ENCODE measurements at regions not wholly inside any gene's neighbourhood (a gene's known extent, or its start where the extent isn't known, plus 50 kb on each side); places are given as distances from the start of the nearest gene placed in this dataset.

GRCh38 chr2:220504938-220505503, 877.6 kb downstream of the SLC4A3 start:
- TF ChIP-seq POLR2A (IDR thresholded peaks at IDR 0.05) = no peak
- TF ChIP-seq, protein P1, sequence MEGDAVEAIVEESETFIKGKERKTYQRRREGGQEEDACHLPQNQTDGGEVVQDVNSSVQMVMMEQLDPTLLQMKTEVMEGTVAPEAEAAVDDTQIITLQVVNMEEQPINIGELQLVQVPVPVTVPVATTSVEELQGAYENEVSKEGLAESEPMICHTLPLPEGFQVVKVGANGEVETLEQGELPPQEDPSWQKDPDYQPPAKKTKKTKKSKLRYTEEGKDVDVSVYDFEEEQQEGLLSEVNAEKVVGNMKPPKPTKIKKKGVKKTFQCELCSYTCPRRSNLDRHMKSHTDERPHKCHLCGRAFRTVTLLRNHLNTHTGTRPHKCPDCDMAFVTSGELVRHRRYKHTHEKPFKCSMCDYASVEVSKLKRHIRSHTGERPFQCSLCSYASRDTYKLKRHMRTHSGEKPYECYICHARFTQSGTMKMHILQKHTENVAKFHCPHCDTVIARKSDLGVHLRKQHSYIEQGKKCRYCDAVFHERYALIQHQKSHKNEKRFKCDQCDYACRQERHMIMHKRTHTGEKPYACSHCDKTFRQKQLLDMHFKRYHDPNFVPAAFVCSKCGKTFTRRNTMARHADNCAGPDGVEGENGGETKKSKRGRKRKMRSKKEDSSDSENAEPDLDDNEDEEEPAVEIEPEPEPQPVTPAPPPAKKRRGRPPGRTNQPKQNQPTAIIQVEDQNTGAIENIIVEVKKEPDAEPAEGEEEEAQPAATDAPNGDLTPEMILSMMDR (IDR thresholded peaks at IDR 0.05) = no peak
- Histone ChIP-seq H3K27ac (no peak overlapping the region), H3K4me3 (no peak overlapping the region), H3K4me1 (no peaks in the 10 kb centered on the region), H3K27me3 (no peaks in the 10 kb centered on the region), H3K36me3 (no peaks in the 10 kb centered on the region), H3K9me3 (no peaks in the 10 kb centered on the region)
- no peak for DNase-seq
- intact Hi-C loops (cut with DNase I; ENCODE audit: low total_unique reads) = no loop called here

DNA sequence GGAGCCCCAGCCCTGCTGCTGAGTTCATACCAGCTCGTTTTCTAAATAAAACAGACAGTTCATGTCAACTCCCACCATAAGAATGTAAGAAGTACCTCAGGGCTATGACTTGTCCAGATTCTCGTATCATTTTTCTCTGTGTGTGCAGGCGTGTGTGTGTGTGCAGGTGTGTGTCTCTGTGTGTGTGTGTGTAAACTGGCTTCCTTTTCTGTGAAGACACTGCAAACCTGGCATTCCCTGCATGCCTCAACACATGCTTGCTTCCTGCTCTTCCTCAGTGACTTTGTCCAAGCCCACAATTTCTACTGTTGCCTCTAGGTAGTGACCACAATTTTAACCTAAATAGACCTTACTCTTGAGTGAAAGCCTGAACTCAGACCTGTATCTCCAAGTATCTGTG, 879.0 kb downstream of the SLC4A3 start:
- Histone ChIP-seq H3K36me3 (no peaks in the 10 kb centered on the region), H3K27me3 (no peaks in the 10 kb centered on the region), H3K27ac (no peak overlapping the region), H3K9me3 (no peaks in the 10 kb centered on the region), H3K4me3 (no peak overlapping the region), H3K4me1 (no peaks in the 10 kb centered on the region)
- no peak for DNase-seq
- intact Hi-C loops (cut with DNase I; ENCODE audit: low total_unique reads) = no loop called here
- TF ChIP-seq, protein P1 (IDR thresholded peaks at IDR 0.05) = no peak
- no peak for TF ChIP-seq POLR2A (IDR thresholded peaks at IDR 0.05)

GRCh38 chr2:220509096-220509757, 881.8 kb downstream of the SLC4A3 start:
- intact Hi-C loops (cut with DNase I; ENCODE audit: low total_unique reads) = no loop called here
- DNase-seq = no peak
- Histone ChIP-seq H3K4me3 (no peak overlapping the region), H3K36me3 (no peaks in the 10 kb centered on the region), H3K4me1 (no peaks in the 10 kb centered on the region), H3K27me3 (no peaks in the 10 kb centered on the region), H3K27ac (no peak overlapping the region), H3K9me3 (no peaks in the 10 kb centered on the region)
- no peak for TF ChIP-seq POLR2A (IDR thresholded peaks at IDR 0.05)
- TF ChIP-seq, protein P1 (IDR thresholded peaks at IDR 0.05) = no peak

GRCh38 chr2:220509966-220510365, 882.5 kb downstream of the SLC4A3 start:
- no peaks in the 10 kb centered on the region for H3K4me1 ChIP-seq
- no peaks in the 10 kb centered on the region for H3K27me3 ChIP-seq
- no peaks in the 10 kb centered on the region for H3K36me3 ChIP-seq
- no peaks in the 10 kb centered on the region for H3K9me3 ChIP-seq
- no peak overlapping the region for H3K27ac ChIP-seq
- TF ChIP-seq POLR2A (IDR thresholded peaks at IDR 0.05) = no peak
- TF ChIP-seq, protein P1 (IDR thresholded peaks at IDR 0.05) = no peak
- DNase-seq = no peak
- no peak overlapping the region for H3K4me3 ChIP-seq
- intact Hi-C loops (cut with DNase I; ENCODE audit: low total_unique reads) = no loop called here

GRCh38 chr2:220510668-220511067, 883.2 kb downstream of the SLC4A3 start:
- no peak overlapping the region for H3K27ac ChIP-seq
- intact Hi-C loops (cut with DNase I; ENCODE audit: low total_unique reads) = no loop called here
- no peaks in the 10 kb centered on the region for H3K4me1 ChIP-seq

More at GRCh38 chr2:220510668-220511067, 883.2 kb downstream of the SLC4A3 start:
- H3K4me3 ChIP-seq = no peak overlapping the region
- DNase-seq = no peak
- TF ChIP-seq, protein P1 (IDR thresholded peaks at IDR 0.05) = no peak
- TF ChIP-seq POLR2A (IDR thresholded peaks at IDR 0.05) = no peak
- H3K36me3 ChIP-seq = no peaks in the 10 kb centered on the region
- no peaks in the 10 kb centered on the region for H3K27me3 ChIP-seq
- H3K9me3 ChIP-seq = no peaks in the 10 kb centered on the region
